ENCODE measurements at regions not wholly inside any gene's neighbourhood (a gene's known extent, or its start where the extent isn't known, plus 50 kb on each side); places are given as distances from the start of the nearest gene placed in this dataset.

DNA sequence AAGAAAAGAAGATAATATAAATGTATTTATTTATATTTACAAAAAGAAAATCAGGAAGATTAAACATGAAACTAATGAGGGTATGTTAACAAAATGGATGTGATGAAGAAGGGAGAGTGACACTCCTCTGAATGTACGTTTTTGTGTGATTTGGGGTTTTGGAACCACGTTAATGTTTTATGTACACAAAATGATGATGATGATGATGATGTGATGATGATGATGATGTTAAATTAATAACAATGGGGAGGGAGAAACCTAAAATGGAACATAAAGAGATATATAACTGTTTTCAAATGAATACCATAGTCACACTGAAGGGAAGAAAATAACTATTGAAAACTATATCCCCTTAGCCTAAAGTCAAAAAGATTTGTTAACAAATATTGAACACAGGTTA lies 143.1 kb downstream of the RCN1 start:
- Histone ChIP-seq H3K79me2 (ENCODE audit: insufficient read depth, low read length) (no peaks in the 10 kb centered on the region), H3K4me2 (ENCODE audit: low read depth, low read length, poor library complexity, severe bottlenecking) (no peak overlapping the region), H3K9me2 (replicated peaks; ENCODE audit: insufficient read depth, low read length) (no peaks in the 10 kb centered on the region), H3K27ac (ENCODE audit: low read depth, low read length) (no peak overlapping the region), H4K20me1 (ENCODE audit: low read depth, low read length) (no peaks in the 10 kb centered on the region), H3K9ac (ENCODE audit: low read length) (no peak overlapping the region), H3F3A (ENCODE audit: insufficient read depth) (no peaks in the 10 kb centered on the region), H3K36me3 (ENCODE audit: low read length) (no peaks in the 10 kb centered on the region), H3K4me3 (ENCODE audit: insufficient read depth, low read length, poor library complexity, severe bottlenecking) (no peak overlapping the region), H2AFZ (ENCODE audit: low read depth, low read length, severe bottlenecking) (no peak overlapping the region), H3K9me3 (ENCODE audit: insufficient read depth, low read length) (no peaks in the 10 kb centered on the region), H3K27me3 (ENCODE audit: low read length) (no peaks in the 10 kb centered on the region)
- TF ChIP-seq EZH2phosphoT487 (conservative IDR thresholded peaks at IDR 0.05; ENCODE audit: low read length) = no peak
- TF ChIP-seq, protein P1, sequence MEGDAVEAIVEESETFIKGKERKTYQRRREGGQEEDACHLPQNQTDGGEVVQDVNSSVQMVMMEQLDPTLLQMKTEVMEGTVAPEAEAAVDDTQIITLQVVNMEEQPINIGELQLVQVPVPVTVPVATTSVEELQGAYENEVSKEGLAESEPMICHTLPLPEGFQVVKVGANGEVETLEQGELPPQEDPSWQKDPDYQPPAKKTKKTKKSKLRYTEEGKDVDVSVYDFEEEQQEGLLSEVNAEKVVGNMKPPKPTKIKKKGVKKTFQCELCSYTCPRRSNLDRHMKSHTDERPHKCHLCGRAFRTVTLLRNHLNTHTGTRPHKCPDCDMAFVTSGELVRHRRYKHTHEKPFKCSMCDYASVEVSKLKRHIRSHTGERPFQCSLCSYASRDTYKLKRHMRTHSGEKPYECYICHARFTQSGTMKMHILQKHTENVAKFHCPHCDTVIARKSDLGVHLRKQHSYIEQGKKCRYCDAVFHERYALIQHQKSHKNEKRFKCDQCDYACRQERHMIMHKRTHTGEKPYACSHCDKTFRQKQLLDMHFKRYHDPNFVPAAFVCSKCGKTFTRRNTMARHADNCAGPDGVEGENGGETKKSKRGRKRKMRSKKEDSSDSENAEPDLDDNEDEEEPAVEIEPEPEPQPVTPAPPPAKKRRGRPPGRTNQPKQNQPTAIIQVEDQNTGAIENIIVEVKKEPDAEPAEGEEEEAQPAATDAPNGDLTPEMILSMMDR (IDR thresholded peaks at IDR 0.05; ENCODE audit: insufficient read depth, low read length, poor library complexity, severe bottlenecking) = no peak

DNA sequence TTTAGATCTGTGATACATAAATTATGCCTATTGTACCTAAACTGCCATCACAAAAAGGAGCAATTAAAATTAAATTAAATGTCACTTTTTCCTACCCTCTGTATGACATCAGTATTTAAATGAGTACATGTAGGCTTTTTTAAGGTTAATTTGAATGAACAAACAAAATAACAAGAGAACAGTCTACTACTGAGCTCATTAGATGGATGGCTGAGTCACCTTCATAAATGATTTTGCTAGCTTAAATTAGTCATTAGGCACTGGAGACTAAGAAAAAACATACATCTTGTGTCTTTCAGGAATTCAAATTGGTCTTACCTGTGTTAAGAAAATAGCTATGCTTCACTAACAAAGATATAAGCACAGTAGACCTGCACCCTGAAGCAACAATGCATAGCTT lies 153.6 kb downstream of the RCN1 start:
- Histone ChIP-seq H3K9me2 (replicated peaks; ENCODE audit: insufficient read depth, low read length) (no peaks in the 10 kb centered on the region), H3K79me2 (ENCODE audit: insufficient read depth, low read length) (no peaks in the 10 kb centered on the region), H3K9ac (ENCODE audit: low read length) (no peak overlapping the region), H3F3A (ENCODE audit: insufficient read depth) (no peaks in the 10 kb centered on the region), H3K27ac (ENCODE audit: low read depth, low read length) (no peak overlapping the region), H3K4me2 (ENCODE audit: low read depth, low read length, poor library complexity, severe bottlenecking) (no peak overlapping the region), H3K27me3 (ENCODE audit: low read length) (no peaks in the 10 kb centered on the region), H2AFZ (ENCODE audit: low read depth, low read length, severe bottlenecking) (no peak overlapping the region), H4K20me1 (ENCODE audit: low read depth, low read length) (no peaks in the 10 kb centered on the region), H3K4me3 (ENCODE audit: insufficient read depth, low read length, poor library complexity, severe bottlenecking) (no peak overlapping the region), H3K36me3 (ENCODE audit: low read length) (no peaks in the 10 kb centered on the region), H3K9me3 (ENCODE audit: insufficient read depth, low read length) (no peaks in the 10 kb centered on the region)
- no peak for TF ChIP-seq EZH2phosphoT487 (conservative IDR thresholded peaks at IDR 0.05; ENCODE audit: low read length)
- TF ChIP-seq, protein P1 (IDR thresholded peaks at IDR 0.05; ENCODE audit: insufficient read depth, low read length, poor library complexity, severe bottlenecking) = no peak

DNA sequence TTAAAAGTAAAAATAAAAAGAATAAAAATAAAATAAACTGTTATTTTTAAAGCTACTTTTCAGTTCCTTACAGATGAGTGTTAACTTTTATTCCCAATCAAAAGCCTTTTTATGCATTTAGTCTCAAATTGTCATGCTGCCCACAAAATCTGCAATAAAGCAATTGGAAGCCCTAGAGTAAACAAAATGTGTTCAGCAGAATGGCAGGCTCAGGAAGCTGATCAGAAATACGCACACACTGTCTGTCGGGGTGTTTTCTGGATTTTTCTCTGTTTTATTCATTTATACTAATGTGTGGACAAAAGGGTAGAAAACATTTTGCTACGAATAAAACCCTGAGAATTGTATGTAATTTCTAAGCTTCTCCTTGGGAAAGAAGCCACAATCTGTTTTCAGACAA lies 162.8 kb downstream of the RCN1 start:
- Histone ChIP-seq H3K9ac (ENCODE audit: low read length) (no peak overlapping the region), H3K36me3 (ENCODE audit: low read length) (no peaks in the 10 kb centered on the region), H3K4me3 (ENCODE audit: insufficient read depth, low read length, poor library complexity, severe bottlenecking) (no peak overlapping the region), H4K20me1 (ENCODE audit: low read depth, low read length) (no peaks in the 10 kb centered on the region), H3K27me3 (ENCODE audit: low read length) (no peaks in the 10 kb centered on the region), H3K9me3 (ENCODE audit: insufficient read depth, low read length) (no peaks in the 10 kb centered on the region), H3K4me2 (ENCODE audit: low read depth, low read length, poor library complexity, severe bottlenecking) (no peak overlapping the region), H2AFZ (ENCODE audit: low read depth, low read length, severe bottlenecking) (no peak overlapping the region), H3K9me2 (replicated peaks; ENCODE audit: insufficient read depth, low read length) (no peaks in the 10 kb centered on the region), H3F3A (ENCODE audit: insufficient read depth) (no peaks in the 10 kb centered on the region), H3K79me2 (ENCODE audit: insufficient read depth, low read length) (no peaks in the 10 kb centered on the region), H3K27ac (ENCODE audit: low read depth, low read length) (no peak overlapping the region)
- TF ChIP-seq, protein P1 (IDR thresholded peaks at IDR 0.05; ENCODE audit: insufficient read depth, low read length, poor library complexity, severe bottlenecking) = no peak
- TF ChIP-seq EZH2phosphoT487 (conservative IDR thresholded peaks at IDR 0.05; ENCODE audit: low read length) = no peak
